ENCODE measurements at regions not wholly inside any gene's neighbourhood (a gene's known extent, or its start where the extent isn't known, plus 50 kb on each side); places are given as distances from the start of the nearest gene placed in this dataset.

DNA sequence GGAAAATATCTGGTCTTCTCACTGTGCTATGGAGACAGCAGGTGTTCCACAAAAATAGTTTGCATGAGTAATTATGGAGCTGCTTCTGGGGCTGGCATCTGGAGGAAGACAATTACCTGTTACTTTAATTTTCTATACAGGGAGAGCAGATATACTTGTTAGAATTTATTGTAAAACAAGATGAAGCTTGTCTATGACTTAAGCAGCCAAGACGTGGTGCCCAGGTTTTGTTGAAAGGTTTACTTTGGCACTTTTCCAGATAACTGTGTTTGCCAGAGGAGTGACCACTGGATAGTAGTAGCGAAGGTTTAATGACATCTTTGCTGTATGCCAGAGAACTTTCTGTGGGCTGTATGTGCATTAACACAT, 134.5 kb upstream of the KL start:
- TF ChIP-seq, protein P1, sequence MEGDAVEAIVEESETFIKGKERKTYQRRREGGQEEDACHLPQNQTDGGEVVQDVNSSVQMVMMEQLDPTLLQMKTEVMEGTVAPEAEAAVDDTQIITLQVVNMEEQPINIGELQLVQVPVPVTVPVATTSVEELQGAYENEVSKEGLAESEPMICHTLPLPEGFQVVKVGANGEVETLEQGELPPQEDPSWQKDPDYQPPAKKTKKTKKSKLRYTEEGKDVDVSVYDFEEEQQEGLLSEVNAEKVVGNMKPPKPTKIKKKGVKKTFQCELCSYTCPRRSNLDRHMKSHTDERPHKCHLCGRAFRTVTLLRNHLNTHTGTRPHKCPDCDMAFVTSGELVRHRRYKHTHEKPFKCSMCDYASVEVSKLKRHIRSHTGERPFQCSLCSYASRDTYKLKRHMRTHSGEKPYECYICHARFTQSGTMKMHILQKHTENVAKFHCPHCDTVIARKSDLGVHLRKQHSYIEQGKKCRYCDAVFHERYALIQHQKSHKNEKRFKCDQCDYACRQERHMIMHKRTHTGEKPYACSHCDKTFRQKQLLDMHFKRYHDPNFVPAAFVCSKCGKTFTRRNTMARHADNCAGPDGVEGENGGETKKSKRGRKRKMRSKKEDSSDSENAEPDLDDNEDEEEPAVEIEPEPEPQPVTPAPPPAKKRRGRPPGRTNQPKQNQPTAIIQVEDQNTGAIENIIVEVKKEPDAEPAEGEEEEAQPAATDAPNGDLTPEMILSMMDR (IDR thresholded peaks at IDR 0.05), result no peak
- TF ChIP-seq EP300 (IDR thresholded peaks at IDR 0.05) (no peak), POLR2A (IDR thresholded peaks at IDR 0.05) (no peak), POLR2AphosphoS5 (IDR thresholded peaks at IDR 0.05) (no peak)

Data from sigmoid colon (tissue), 4 donors.